GM18508 (cell line): ENCODE measurements at regions not wholly inside any gene's neighbourhood (a gene's known extent, or its start where the extent isn't known, plus 50 kb on each side); places are given as distances from the start of the nearest gene placed in this dataset.

Experiments used
- ATAC-seq: cut with Tn5 transposase; IDR thresholded peaks from one replicate; pipeline ENCODE4 v1.9.1; 2021; ENCODE audit warnings: moderate number of reproducible peaks; ENCODE audit not compliant: insufficient read depth, unreplicated experiment

GRCh38 chr1:209486861-209487593 is 96.5 kb upstream of the CAMK1G start:
- no peak for ATAC-seq

GRCh38 chr1:209490013-209490412 is 93.5 kb upstream of the CAMK1G start:
- no peak for ATAC-seq

GRCh38 chr1:209491031-209491430 is 92.5 kb upstream of the CAMK1G start:
- no peak for ATAC-seq

- no peak for ATAC-seq
Observed at GRCh38 chr1:209491496-209491895, 92.0 kb upstream of the CAMK1G start.

GRCh38 chr1:209491897-209492296 is 91.6 kb upstream of the CAMK1G start:
- ATAC-seq = no peak

- ATAC-seq = no peak
Observed at GRCh38 chr1:209493559-209493958, 90.0 kb upstream of the CAMK1G start.

- ATAC-seq = no peak
Observed at GRCh38 chr1:209497729-209498128, 85.8 kb upstream of the CAMK1G start.

- no peak for ATAC-seq
Observed at GRCh38 chr1:209500993-209501392, 82.5 kb upstream of the CAMK1G start.

- no peak for ATAC-seq
Observed at GRCh38 chr1:209503196-209503595, 80.3 kb upstream of the CAMK1G start.

GRCh38 chr1:209504571-209504970 is 78.9 kb upstream of the CAMK1G start:
- ATAC-seq = no peak

- ATAC-seq = no peak
Observed at GRCh38 chr1:209505044-209505443, 78.5 kb upstream of the CAMK1G start.

GRCh38 chr1:209506101-209506500 is 77.4 kb upstream of the CAMK1G start:
- ATAC-seq = no peak

GRCh38 chr1:209509039-209509438 is 74.5 kb upstream of the CAMK1G start:
- ATAC-seq = no peak

- ATAC-seq = no peak
Observed at GRCh38 chr1:209510063-209510462, 73.5 kb upstream of the CAMK1G start.

- ATAC-seq = no peak
Observed at GRCh38 chr1:209511169-209511568, 72.3 kb upstream of the CAMK1G start.

- ATAC-seq = no peak
Observed at GRCh38 chr1:209512821-209513220, 70.7 kb upstream of the CAMK1G start.

- ATAC-seq = no peak
Observed at GRCh38 chr1:209513226-209513625, 70.3 kb upstream of the CAMK1G start.

GRCh38 chr1:209516771-209517680 is 66.5 kb upstream of the CAMK1G start:
- ATAC-seq = no peak

GRCh38 chr1:209517681-209518050 is 65.8 kb upstream of the CAMK1G start:
- ATAC-seq = no peak

GRCh38 chr1:209519786-209520185 is 63.7 kb upstream of the CAMK1G start:
- no peak for ATAC-seq

- no peak for ATAC-seq
Observed at GRCh38 chr1:209522826-209523225, 60.7 kb upstream of the CAMK1G start.

GRCh38 chr1:209526137-209526536 is 57.4 kb upstream of the CAMK1G start:
- ATAC-seq = no peak
